MM.1S (cell line): ENCODE measurements at regions not wholly inside any gene's neighbourhood (a gene's known extent, or its start where the extent isn't known, plus 50 kb on each side); places are given as distances from the start of the nearest gene placed in this dataset.

Source experiments
- DNase-seq: peaks from one replicate; pipeline ENCODE4 v3.0.0-alpha.2; 2015
- H2AFZ ChIP-seq: fragments of 300-600 bp; sonication (generic); 2 replicates; pipeline ENCODE4 v1.6.0; 2016; ENCODE audit warnings: antibody characterized with exemption, low read length
- H3F3A ChIP-seq: fragments of 300-600 bp; sonication (generic); 2 replicates; pipeline ENCODE4 v1.6.1; 2016; ENCODE audit warnings: mild to moderate bottlenecking, antibody characterized with exemption, low read length, moderate library complexity, mixed read lengths; ENCODE audit not compliant: insufficient read depth
- H3K27ac ChIP-seq: fragments of 300-600 bp; sonication (generic); 2 replicates; pipeline ENCODE4 v1.5.1; 2016; ENCODE audit warnings: mild to moderate bottlenecking, low read length
- H3K27me3 ChIP-seq: fragments of 300-600 bp; sonication (generic); replicated peaks from 2 replicates; pipeline ENCODE4 v1.6.0; 2016; ENCODE audit warnings: low read length; ENCODE audit not compliant: insufficient read depth
- H3K36me3 ChIP-seq: fragments of 300-600 bp; sonication (generic); replicated peaks from 2 replicates; pipeline ENCODE4 v1.6.1; 2016; ENCODE audit warnings: mild to moderate bottlenecking, low read length, mixed read lengths; ENCODE audit not compliant: insufficient read depth
- H3K4me1 ChIP-seq: fragments of 300-600 bp; sonication (generic); 2 replicates; pipeline ENCODE4 v1.6.1; 2016; ENCODE audit warnings: low read length, mixed read lengths
- H3K4me2 ChIP-seq: fragments of 300-600 bp; sonication (generic); 2 replicates; pipeline ENCODE4 v1.6.0; 2016; ENCODE audit warnings: low read depth, low read length
- H3K4me3 ChIP-seq: fragments of 300-600 bp; sonication (generic); 2 replicates; pipeline ENCODE4 v1.5.1; 2016; ENCODE audit warnings: low read length, mixed read lengths
- H3K79me2 ChIP-seq: fragments of 300-600 bp; sonication (generic); 2 replicates; pipeline ENCODE4 v1.6.1; 2016; ENCODE audit warnings: mixed run types, low read length, mixed read lengths
- H3K9ac ChIP-seq: fragments of 300-600 bp; sonication (generic); 2 replicates; pipeline ENCODE4 v1.6.1; 2016; ENCODE audit warnings: low read length, mixed read lengths
- H3K9me2 ChIP-seq: fragments of 300-600 bp; sonication (generic); replicated peaks from 2 replicates; pipeline ENCODE4 v1.6.1; 2016; ENCODE audit warnings: mild to moderate bottlenecking, low read length, mixed read lengths; ENCODE audit not compliant: insufficient read depth
- H3K9me3 ChIP-seq: fragments of 300-600 bp; sonication (generic); replicated peaks from 2 replicates; pipeline ENCODE4 v1.6.1; 2016; ENCODE audit warnings: mild to moderate bottlenecking, low read length, mixed read lengths; ENCODE audit not compliant: insufficient read depth
- H4K20me1 ChIP-seq: fragments of 300-600 bp; sonication (generic); 2 replicates; pipeline ENCODE4 v1.6.1; 2016; ENCODE audit warnings: mild to moderate bottlenecking, low read length, moderate library complexity, mixed read lengths; ENCODE audit not compliant: insufficient read depth
- EZH2 ChIP-seq: fragments of 300-600 bp; sonication (generic); optimal IDR thresholded peaks from 2 replicates; pipeline ENCODE3; 2017; ENCODE audit warnings: low read depth, mild to moderate bottlenecking, antibody characterized with exemption, low read length, mixed read lengths
- EZH2phosphoT487 ChIP-seq: fragments of 300-600 bp; sonication (generic); IDR thresholded peaks from 2 replicates; pipeline ENCODE4 v1.6.1; 2018; ENCODE audit warnings: antibody characterized with exemption, low read length
- TF ChIP-seq, protein P1 (sequence below): fragments of 300-600 bp; sonication (generic); IDR thresholded peaks from 2 replicates; pipeline ENCODE4 v1.5.1; 2016; ENCODE audit warnings: antibody characterized with exemption, low read length, mixed read lengths

GRCh38 chr4:163233321-163233720 lies 66.6 kb upstream of the NAF1 start:
- no peak overlapping the region for H3K9ac ChIP-seq
- H3K27ac ChIP-seq = no peak overlapping the region
- no peak overlapping the region for H3K4me3 ChIP-seq
- H3K9me3 ChIP-seq = 0 out of 2 replicates have a peak, but pooled peaks cover 2% of the 10 kb centered on the region
- H3K9me2 ChIP-seq = no peaks in the 10 kb centered on the region
- H3K4me2 ChIP-seq = no peak overlapping the region
- no peak overlapping the region for H2AFZ ChIP-seq
- TF ChIP-seq, protein P1, sequence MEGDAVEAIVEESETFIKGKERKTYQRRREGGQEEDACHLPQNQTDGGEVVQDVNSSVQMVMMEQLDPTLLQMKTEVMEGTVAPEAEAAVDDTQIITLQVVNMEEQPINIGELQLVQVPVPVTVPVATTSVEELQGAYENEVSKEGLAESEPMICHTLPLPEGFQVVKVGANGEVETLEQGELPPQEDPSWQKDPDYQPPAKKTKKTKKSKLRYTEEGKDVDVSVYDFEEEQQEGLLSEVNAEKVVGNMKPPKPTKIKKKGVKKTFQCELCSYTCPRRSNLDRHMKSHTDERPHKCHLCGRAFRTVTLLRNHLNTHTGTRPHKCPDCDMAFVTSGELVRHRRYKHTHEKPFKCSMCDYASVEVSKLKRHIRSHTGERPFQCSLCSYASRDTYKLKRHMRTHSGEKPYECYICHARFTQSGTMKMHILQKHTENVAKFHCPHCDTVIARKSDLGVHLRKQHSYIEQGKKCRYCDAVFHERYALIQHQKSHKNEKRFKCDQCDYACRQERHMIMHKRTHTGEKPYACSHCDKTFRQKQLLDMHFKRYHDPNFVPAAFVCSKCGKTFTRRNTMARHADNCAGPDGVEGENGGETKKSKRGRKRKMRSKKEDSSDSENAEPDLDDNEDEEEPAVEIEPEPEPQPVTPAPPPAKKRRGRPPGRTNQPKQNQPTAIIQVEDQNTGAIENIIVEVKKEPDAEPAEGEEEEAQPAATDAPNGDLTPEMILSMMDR = no peak
- TF ChIP-seq EZH2phosphoT487 (no peak), EZH2 (no peak)
- no peaks in the 10 kb centered on the region for H3F3A ChIP-seq
- H3K4me1 ChIP-seq = no peaks in the 10 kb centered on the region
- no peaks in the 10 kb centered on the region for H3K27me3 ChIP-seq
- no peak for DNase-seq
- no peaks in the 10 kb centered on the region for H4K20me1 ChIP-seq
- no peaks in the 10 kb centered on the region for H3K36me3 ChIP-seq
- no peaks in the 10 kb centered on the region for H3K79me2 ChIP-seq

DNA sequence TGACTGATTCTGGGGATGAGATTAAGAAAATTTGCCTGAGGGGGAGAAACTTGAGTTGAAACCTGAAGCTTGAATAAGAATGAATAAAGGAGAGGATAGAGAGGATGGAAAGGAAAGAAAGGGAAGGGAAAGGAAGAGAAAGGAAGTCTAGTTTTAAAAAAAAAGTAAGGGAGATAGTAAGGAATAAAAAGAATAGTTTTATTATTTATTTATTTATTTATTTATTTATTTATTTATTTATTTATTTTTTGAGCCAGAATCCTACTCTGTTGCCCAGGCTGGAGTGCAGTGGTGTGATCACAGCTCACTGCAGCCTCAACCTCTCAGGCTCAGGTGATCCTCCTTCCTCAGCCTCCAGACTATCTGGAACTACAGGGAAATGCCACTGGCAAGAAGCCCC lies 62.0 kb upstream of the NAF1 start:
- Histone ChIP-seq H3F3A (no peaks in the 10 kb centered on the region), H3K79me2 (no peaks in the 10 kb centered on the region), H3K4me2 (no peak overlapping the region), H2AFZ (no peak overlapping the region), H3K9me2 (no peaks in the 10 kb centered on the region), H3K36me3 (no peaks in the 10 kb centered on the region), H3K27me3 (no peaks in the 10 kb centered on the region), H3K4me3 (no peak overlapping the region), H3K9me3 (0 out of 2 replicates have a peak, but pooled peaks cover 2% of the 10 kb centered on the region), H3K4me1 (no peaks in the 10 kb centered on the region), H3K27ac (no peak overlapping the region), H3K9ac (no peak overlapping the region), H4K20me1 (no peaks in the 10 kb centered on the region)
- TF ChIP-seq EZH2 = no peak
- no peak for TF ChIP-seq EZH2phosphoT487
- TF ChIP-seq, protein P1 = no peak
- no peak for DNase-seq

- Histone ChIP-seq H2AFZ (no peak overlapping the region), H3K27me3 (no peaks in the 10 kb centered on the region), H3K9ac (no peak overlapping the region), H3K27ac (no peak overlapping the region), H3K9me3 (no peaks in the 10 kb centered on the region), H3K36me3 (no peaks in the 10 kb centered on the region), H3K9me2 (no peaks in the 10 kb centered on the region; the same call in 1 of the 2 replicates), H3F3A (no peaks in the 10 kb centered on the region), H3K4me3 (no peak overlapping the region), H3K4me2 (no peak overlapping the region), H3K4me1 (no peaks in the 10 kb centered on the region), H3K79me2 (no peaks in the 10 kb centered on the region), H4K20me1 (no peaks in the 10 kb centered on the region)
- TF ChIP-seq EZH2 (no peak), EZH2phosphoT487 (no peak)
- TF ChIP-seq, protein P1 = no peak
- DNase-seq = no peak
Measured at GRCh38 chr4:163221467-163221866, 54.8 kb upstream of the NAF1 start.
